ENCODE measurements at regions not wholly inside any gene's neighbourhood (a gene's known extent, or its start where the extent isn't known, plus 50 kb on each side); places are given as distances from the start of the nearest gene placed in this dataset.

GRCh38 chr6:9875605-9876353, 539.1 kb downstream of the TFAP2A start:
- no peak for TF ChIP-seq GABPA (IDR thresholded peaks at IDR 0.05; ENCODE audit: low read depth, low read length)
- TF ChIP-seq GABPA (CRISPR knock-in tag; IDR thresholded peaks at IDR 0.05; ENCODE audit: low read depth), result no peak
- no peak for TF ChIP-seq ZSCAN12 (CRISPR knock-in tag; IDR thresholded peaks at IDR 0.05)
- no peak for TF ChIP-seq SIN3A (IDR thresholded peaks at IDR 0.05; ENCODE audit: borderline replicate concordance, low read depth, low read length)
- no peak for TF ChIP-seq EZH2 (conservative IDR thresholded peaks at IDR 0.05; ENCODE audit: low read depth, low read length)
- no peak for TF ChIP-seq KDM4B (CRISPR knock-in tag; IDR thresholded peaks at IDR 0.05)
- TF ChIP-seq HDAC2 (CRISPR knock-in tag; IDR thresholded peaks at IDR 0.05), result no peak
- no peak for TF ChIP-seq SOX13 (IDR thresholded peaks at IDR 0.05)
- TF ChIP-seq SOX13 (CRISPR knock-in tag; conservative IDR thresholded peaks at IDR 0.05 in 1 of 2, IDR thresholded peaks at IDR 0.05 in 1 of 2), result no peak
- no peak for TF ChIP-seq GZF1 (CRISPR knock-in tag; IDR thresholded peaks at IDR 0.05)
- TF ChIP-seq JUN (CRISPR knock-in tag; IDR thresholded peaks at IDR 0.05), result no peak
- no peak for TF ChIP-seq NFE2L1 (CRISPR knock-in tag; IDR thresholded peaks at IDR 0.05; ENCODE audit: borderline replicate concordance)
- TF ChIP-seq ATF6 (CRISPR knock-in tag; conservative IDR thresholded peaks at IDR 0.05), result no peak

Measured in HepG2 (cell line).